ENCODE measurements at regions not wholly inside any gene's neighbourhood (a gene's known extent, or its start where the extent isn't known, plus 50 kb on each side); places are given as distances from the start of the nearest gene placed in this dataset.
"Not testable (repeated sequence)": the region's sequence is repeated elsewhere in the genome, so short reads cannot be mapped to it uniquely, and the experiment has no call there.

DNA sequence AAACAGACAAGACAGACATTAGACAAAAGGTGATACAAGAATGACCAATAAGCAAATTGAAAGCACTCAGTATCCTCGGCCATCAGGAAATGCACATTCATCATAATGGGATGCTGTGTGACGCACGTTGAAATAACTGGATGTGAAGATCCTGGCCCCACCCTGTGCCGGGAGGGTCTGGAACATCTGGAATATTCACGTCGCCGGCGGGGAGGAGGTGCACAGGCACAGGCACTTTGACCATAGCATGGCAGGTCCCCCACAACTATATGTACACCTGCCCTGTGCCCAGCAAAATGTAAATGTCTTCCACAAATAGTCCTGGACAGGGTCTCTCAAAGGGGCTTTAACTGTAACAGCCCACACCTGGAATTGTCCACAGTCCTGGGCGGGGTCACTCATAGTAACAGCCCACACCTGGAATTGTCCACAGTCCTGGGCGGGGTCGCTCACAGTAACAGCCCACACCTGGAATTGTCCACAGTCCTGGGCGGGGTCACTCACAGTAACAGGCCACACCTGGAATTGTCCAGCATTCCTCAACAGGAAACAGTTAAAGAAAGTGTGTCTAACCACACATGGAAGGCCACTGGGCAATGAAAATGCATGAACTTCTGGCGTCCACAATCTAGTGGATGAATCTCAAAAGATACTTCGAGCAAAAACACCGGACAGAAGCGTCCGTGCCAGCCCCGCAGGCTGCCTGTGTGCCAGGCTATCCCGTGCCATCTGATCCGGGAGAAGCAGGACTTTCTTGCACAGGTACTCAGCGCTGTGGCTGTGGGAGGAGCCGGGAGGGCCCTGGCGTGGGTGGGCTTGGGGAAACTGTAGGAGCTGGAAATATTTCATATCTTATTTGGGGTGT, 113.4 kb downstream of the RTP5 start:
- DNase-seq (ENCODE audit: low spot score): no peak

- DNase-seq (ENCODE audit: low spot score): no peak
Measured at GRCh38 chr2:241983571-241984270, 114.2 kb downstream of the RTP5 start.

- DNase-seq (ENCODE audit: low spot score): no peak
Measured at GRCh38 chr2:241984271-241984655, 114.7 kb downstream of the RTP5 start.

DNA sequence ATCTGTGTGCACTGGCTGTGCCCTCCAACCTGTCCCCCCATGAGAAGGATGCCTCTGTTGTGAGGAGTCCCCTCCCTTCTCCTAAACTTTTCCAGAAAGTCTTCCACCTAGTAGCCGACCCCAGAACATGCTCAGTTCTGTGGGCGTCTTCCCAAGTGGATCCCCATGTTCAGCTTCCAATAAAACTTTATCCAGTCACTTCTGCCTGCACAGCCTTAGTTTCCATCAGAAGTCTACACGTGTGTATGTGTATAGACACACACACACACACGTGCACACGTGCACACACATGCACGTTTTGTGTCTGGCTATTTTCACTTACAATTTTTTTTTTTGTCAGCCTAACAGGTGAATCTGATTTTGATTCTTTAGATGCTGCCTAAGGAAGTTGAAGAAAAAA, 115.1 kb downstream of the RTP5 start:
- no peak for DNase-seq (ENCODE audit: low spot score)

DNA sequence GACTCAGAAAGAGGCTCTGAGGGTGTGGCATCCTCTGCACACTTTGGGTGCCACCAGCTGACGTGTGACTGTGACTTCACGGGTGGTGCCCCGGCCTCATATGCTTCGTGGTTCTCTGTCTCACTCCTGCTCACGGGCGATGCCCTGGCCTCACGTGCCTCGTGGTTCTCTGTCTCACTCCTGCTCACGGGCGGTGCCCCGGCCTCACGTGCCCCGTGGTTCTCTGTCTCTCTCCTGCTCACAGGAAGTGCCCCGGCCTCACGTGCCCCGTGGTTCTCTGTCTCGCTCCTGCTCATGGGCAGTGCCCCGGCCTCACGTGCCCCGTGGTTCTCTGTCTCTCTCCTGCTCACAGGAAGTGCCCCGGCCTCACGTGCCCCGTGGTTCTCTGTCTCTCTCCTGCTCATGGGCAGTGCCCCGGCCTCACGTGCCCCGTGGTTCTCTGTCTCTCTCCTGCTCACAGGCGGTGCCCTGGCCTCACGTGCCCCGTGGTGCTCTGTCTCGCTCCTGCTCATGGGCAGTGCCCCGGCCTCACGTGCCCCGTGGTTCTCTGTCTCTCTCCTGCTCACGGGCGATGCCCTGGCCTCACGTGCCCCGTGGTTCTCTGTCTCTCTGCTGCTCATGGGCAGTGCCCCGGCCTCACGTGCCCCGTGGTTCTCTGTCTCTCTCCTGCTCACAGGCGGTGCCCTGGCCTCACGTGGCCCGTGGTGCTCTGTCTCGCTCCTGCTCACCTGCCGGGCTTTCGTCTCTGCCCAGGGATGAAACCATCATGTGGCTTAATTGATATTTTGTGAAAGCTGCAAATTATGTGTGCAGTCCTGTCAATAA, 115.8 kb downstream of the RTP5 start:
- DNase-seq (ENCODE audit: low spot score): not testable (repeated sequence)

- no peak for DNase-seq (ENCODE audit: low spot score)
Measured at GRCh38 chr2:241985986-241986329, 116.4 kb downstream of the RTP5 start.

DNA sequence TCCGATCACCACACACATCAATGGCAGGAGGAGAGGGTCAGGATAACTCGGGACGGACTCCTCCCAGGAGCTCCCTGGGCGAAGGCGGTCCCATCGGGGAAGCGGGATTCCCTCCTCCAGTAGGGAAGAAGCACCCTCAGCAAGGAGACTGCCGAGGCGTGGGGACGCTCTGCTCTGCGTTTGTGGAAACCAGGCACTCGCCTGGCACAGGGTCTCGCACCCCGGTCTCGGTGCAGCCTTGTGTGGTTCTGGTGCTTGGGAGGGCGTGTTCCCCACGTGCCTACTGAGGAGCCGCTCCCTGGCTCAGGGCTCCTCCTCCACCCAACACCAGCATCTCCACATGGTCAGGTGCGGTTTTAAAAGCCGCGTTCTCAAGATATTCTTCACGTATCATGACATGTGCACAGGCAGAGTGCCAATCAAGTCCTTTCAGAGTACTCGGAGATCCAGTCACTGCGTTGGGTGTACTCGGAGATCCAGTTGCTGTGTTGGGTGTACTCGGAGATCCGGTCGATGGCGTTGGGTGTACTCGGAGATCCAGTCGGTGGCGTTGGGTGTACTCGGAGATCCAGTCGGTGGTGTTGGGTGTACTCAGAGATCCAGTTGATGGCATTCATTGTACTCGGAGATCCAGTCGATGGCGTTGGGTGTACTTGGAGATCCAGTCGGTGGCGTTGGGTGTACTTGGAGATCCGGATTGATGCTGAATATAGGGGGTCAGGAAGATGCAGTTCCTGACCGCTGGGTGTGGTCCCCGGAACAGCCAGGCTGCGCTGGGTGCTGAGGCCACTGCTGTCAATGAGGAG, 117.5 kb downstream of the RTP5 start:
- DNase-seq (ENCODE audit: low spot score): no peak

GRCh38 chr2:241987726-241988125, 118.2 kb downstream of the RTP5 start:
- DNase-seq (ENCODE audit: low spot score): no peak

DNA sequence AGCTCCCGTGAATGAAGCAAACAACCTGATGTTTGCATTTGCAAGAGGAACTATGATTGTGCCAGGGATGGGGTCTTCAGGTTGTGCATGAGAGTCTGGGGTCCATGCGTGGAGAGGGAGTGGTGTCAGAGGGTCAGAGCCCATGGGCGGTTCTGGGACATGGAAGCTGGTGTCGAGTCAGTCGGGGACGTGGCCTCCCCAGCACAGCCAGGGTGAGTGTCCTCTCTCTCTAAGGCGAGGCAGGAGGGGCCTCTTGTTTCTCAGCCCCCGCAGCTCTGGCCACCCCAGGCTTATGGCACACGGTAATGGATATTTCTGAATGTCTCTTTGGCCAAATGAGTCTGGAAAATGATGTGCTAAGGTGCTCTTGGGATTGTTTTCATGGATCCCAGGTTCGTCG, 118.6 kb downstream of the RTP5 start:
- DNase-seq (ENCODE audit: low spot score): no peak

GRCh38 chr2:241989074-241989473, 119.5 kb downstream of the RTP5 start:
- DNase-seq (ENCODE audit: low spot score): no peak

DNA sequence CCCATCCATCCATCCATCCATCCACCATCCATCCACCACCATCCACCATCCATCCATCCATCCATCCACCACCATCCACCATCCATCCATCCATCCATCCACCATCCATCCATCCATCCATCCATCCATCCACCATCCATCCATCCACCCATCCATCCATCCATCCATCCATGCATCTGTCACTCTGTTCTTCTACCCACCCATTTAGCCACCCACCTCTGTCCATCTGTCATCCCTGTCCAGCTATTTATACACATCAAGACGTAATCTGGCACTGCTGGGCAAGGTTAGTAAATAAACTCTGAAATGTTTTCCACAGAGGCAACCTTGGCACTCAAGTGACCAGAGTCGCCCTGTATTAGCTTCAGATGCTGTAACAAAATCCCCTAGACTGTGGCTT, 120.9 kb downstream of the RTP5 start:
- DNase-seq (ENCODE audit: low spot score): no peak

DNA sequence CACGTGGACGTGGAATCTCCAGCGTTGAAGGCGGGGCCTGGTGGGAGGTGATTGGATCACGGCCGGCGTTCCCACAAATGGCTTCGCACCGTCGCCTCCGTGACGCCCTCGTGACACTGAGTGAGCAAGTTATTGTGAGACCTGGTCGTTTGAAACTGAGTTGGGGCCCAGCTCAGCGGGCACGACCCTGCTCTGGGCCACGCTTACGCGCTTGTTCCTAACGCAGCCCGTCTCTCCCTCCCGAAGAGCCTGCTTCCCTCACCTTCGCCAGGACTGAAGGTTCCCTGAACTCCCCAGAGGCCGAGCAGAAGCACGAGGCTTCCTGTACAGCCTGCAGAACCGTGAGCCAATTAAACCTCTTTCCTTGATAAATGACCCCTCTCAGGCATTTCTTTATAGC, 121.8 kb downstream of the RTP5 start:
- no peak for DNase-seq (ENCODE audit: low spot score)

DNA sequence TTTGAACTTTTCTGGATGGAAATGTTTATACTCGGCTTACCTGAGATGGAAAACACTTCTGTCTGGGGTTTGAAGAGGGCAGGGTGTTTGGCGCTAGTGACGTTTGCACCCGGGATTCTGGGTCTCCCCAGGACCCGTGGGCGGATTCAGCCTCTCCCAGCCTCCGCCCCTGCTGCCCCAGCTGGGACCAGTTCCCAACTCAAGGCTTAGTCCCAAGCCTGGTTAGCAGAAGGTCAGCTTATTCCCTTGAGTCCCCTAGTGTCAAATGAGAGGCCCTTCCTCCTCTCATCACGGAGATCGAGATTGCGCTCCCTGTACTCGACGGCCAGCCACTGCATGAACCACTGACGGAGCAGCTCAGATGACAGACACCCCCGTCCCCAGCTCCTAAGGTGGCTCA, 123.2 kb downstream of the RTP5 start:
- no peak for DNase-seq (ENCODE audit: low spot score)

DNA sequence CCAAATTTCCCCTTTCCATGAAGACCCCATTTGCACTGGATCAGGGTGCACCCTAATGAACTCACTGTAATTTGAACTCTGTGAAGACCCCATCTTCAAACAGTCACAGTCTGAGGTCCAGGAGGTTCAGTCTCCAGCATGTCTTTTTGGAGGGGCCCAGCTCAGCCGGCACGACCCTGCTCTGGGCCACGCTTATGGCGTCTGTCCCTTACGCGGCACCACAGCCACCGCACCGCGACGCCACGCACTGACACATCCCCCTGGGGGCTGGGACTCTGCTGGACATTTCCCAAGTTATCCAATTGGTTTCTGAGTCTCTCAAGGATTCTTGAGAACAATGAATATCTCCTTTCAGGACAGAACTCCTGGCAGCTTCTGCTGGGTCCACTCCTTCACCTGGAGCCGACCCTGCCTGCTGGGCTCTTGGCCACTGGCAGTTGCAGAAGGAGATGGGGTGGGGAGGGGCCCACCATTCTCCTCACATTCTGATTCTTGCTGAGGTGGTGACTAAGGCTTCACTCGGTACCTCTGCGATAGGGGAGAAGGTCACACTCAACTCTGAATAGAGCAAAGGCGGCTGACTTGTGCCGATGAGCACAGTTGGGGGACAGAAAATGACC, 124.0 kb downstream of the RTP5 start:
- DNase-seq (ENCODE audit: low spot score): no peak

GRCh38 chr2:241994086-241994485, 124.6 kb downstream of the RTP5 start:
- DNase-seq (ENCODE audit: low spot score): no peak

DNA sequence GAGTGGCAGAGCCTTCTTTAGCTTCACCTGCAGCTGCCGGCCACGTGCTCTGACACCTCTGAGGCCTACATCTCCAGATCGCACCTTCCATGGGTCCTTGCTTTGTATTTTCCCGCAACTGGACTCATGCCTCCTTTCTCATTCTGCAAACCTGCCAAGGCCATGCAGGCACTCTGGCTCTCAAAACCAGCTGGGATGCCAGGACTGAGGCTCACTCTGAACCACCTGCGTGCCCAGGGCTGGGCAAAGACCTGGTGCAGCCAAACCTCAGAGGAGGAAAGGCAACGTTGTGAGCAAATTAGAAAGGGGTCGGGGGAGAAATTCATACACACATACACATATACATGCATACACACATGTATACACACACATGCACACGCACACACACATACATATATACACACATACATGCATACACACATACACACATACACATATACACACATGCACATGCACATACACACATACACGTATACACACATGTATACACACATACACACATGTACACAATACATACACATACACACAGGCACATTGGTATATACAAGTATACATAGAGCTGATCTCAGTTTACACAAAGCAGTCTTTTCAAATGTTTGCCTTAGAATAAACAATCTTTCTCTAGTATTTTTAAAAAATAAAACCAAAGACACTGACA, 125.2 kb downstream of the RTP5 start:
- DNase-seq (ENCODE audit: low spot score): no peak

DNA sequence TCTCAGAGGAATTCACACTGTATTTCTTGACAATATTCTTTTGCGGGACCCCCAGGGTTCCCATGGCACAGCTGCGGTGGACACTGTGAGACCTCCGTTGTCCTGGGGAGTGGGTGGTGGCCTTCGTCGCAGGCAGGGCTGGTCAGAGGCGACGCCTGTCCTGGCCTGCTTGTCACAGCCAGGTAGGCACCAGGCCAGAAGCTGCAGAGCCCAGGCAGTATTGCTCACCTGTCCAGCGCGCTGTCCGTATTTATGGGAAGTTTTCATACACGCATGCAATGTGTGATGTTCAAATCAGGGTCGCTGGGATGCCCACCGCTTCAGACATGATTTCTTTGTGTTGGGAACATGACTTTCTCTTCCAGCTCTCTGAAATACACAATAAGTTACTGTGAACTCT, 126.6 kb downstream of the RTP5 start:
- DNase-seq (ENCODE audit: low spot score): no peak

DNA sequence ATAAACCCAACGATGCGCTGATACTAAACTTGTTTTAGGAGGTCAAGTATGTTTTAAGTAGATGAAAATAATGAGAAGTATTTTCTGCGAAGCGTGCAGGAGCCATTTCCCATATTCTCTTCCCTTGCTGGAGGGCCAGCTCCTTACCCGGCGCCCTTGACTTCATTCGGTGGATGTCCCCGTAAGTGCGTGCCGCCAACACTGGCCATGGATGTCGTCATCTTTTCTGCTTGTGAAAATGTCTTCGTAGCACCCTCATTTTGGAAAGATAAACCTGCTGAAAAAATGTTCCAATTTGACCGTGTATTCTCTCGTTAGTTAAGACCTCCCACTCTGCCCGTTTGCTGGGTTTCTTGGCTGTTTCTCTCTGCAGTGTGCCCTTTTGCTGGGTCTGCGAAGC, 127.5 kb downstream of the RTP5 start:
- no peak for DNase-seq (ENCODE audit: low spot score)

GRCh38 chr2:241999184-241999583, 129.7 kb downstream of the RTP5 start:
- no peak for DNase-seq (ENCODE audit: low spot score)

- no peak for DNase-seq (ENCODE audit: low spot score)
Measured at GRCh38 chr2:242001853-242002252, 132.3 kb downstream of the RTP5 start.

DNA sequence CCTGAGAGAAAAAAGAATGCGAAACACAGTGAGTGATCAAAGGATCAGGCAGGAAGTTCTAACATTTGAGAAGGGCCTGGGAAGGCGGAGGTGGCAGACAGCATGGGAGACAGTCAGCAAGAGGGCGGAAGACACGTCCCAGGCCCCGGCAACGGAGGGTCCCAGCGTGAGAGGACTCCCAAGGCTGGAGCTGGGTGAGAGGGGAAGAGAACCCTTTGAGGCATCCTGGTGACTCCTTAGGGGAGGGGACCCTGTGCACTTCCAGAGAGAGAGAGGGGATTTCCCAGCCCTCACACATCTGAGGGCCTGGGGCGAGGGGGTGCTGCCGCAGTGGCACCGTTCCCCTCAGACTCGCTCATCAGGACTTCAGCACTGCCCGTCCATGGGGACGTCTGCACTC, 133.4 kb downstream of the RTP5 start:
- DNase-seq (ENCODE audit: low spot score): no peak

Data from AG20443 (cell line).